ENCODE measurements at regions not wholly inside any gene's neighbourhood (a gene's known extent, or its start where the extent isn't known, plus 50 kb on each side); places are given as distances from the start of the nearest gene placed in this dataset.

- Histone ChIP-seq H2AK5ac (ENCODE audit: low read depth, low read length) (no peak overlapping the region), H3K79me1 (ENCODE audit: low read depth in 1 of 2, low read length in 2 of 2) (no peaks in the 10 kb centered on the region), H2AK9ac (replicated peaks; ENCODE audit: low read depth, low read length, poor library complexity) (no peak overlapping the region), H2BK15ac (ENCODE audit: low read depth, low read length) (no peak overlapping the region), H4K20me1 (ENCODE audit: insufficient read depth, low read length) (no peaks in the 10 kb centered on the region), H3K14ac (replicated peaks; ENCODE audit: low read depth, low read length) (no peak overlapping the region), H2BK20ac (ENCODE audit: low read depth, low read length) (no peak overlapping the region), H2BK120ac (ENCODE audit: low read depth, low read length) (no peak overlapping the region), H3K56ac (ENCODE audit: extremely low read depth, insufficient read depth, low read length) (no peak overlapping the region), H3K18ac (ENCODE audit: low read depth, low read length) (no peak overlapping the region), H3K9me3 (ENCODE audit: control insufficient read depth, insufficient read depth, low read length) (peaks cover 6% of the 10 kb centered on the region), H3K4ac (ENCODE audit: low read depth, low read length) (no peak overlapping the region), H3K23ac (ENCODE audit: low read depth, low read length) (no peak overlapping the region), H3K9ac (ENCODE audit: low read depth, low read length) (no peak overlapping the region), H3K9me1 (ENCODE audit: insufficient read depth, low read length) (no peaks in the 10 kb centered on the region), H4K8ac (ENCODE audit: low read depth in 2 of 2, low read length in 2 of 2) (no peak overlapping the region), H3K4me3 (ENCODE audit: insufficient read depth, low read depth, low read length) (no peak overlapping the region), H3K4me2 (ENCODE audit: low read depth, low read length) (no peak overlapping the region), H3K36me3 (ENCODE audit: control insufficient read depth, insufficient read depth, low read length) (no peaks in the 10 kb centered on the region), H3K27me3 (ENCODE audit: control insufficient read depth, insufficient read depth, low read length) (no peaks in the 10 kb centered on the region), H4K5ac (ENCODE audit: low read depth, low read length) (no peak overlapping the region), H2AFZ (replicated peaks; ENCODE audit: low read length, poor library complexity) (no peak overlapping the region), H4K91ac (ENCODE audit: insufficient read depth, low read depth, low read length) (no peak overlapping the region), H3K27ac (ENCODE audit: insufficient read depth, low read length) (no peak overlapping the region), H3K4me1 (ENCODE audit: control insufficient read depth, insufficient read depth, low read length) (no peaks in the 10 kb centered on the region), H2BK5ac (ENCODE audit: low read depth, low read length, poor library complexity, severe bottlenecking) (no peak overlapping the region)
- BruUV-seq (replicated peaks), result no TSS peak
- intact Hi-C loops (cut with micrococcal nuclease) (no loop called here), in situ Hi-C loops (cut with MboI; ENCODE audit: low sequenced_read_pairs) (no loop called here), dilution Hi-C loops (cut with HindIII; ENCODE audit: low sequenced_read_pairs, unreplicated experiment) (no loop called here)
- CTCF ChIA-PET, result no interaction called here
- TF ChIP-seq MXI1 (IDR thresholded peaks at IDR 0.05; ENCODE audit: borderline replicate concordance, low read depth, low read length), result no peak
- no peak for TF ChIP-seq NFE2L2 (IDR thresholded peaks at IDR 0.05; ENCODE audit: low read depth, low read length)
- no peak for TF ChIP-seq SMC3 (IDR thresholded peaks at IDR 0.05; ENCODE audit: low read depth, low read length)
- no peak for TF ChIP-seq USF2 (IDR thresholded peaks at IDR 0.05; ENCODE audit: low read depth, low read length)
- no peak for TF ChIP-seq BHLHE40 (IDR thresholded peaks at IDR 0.05; ENCODE audit: low read depth, low read length)
- no peak for TF ChIP-seq ELK1 (IDR thresholded peaks at IDR 0.05; ENCODE audit: borderline replicate concordance, low read depth, low read length)
- TF ChIP-seq RAD21 (IDR thresholded peaks at IDR 0.05; ENCODE audit: low read length), result no peak
- TF ChIP-seq, protein P1, sequence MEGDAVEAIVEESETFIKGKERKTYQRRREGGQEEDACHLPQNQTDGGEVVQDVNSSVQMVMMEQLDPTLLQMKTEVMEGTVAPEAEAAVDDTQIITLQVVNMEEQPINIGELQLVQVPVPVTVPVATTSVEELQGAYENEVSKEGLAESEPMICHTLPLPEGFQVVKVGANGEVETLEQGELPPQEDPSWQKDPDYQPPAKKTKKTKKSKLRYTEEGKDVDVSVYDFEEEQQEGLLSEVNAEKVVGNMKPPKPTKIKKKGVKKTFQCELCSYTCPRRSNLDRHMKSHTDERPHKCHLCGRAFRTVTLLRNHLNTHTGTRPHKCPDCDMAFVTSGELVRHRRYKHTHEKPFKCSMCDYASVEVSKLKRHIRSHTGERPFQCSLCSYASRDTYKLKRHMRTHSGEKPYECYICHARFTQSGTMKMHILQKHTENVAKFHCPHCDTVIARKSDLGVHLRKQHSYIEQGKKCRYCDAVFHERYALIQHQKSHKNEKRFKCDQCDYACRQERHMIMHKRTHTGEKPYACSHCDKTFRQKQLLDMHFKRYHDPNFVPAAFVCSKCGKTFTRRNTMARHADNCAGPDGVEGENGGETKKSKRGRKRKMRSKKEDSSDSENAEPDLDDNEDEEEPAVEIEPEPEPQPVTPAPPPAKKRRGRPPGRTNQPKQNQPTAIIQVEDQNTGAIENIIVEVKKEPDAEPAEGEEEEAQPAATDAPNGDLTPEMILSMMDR (conservative IDR thresholded peaks at IDR 0.05; ENCODE audit: low read depth, low read length), result no peak
- TF ChIP-seq CHD1 (IDR thresholded peaks at IDR 0.05; ENCODE audit: low read depth, low read length), result no peak
- no peak for TF ChIP-seq RCOR1 (IDR thresholded peaks at IDR 0.05; ENCODE audit: insufficient replicate concordance, low read length)
- TF ChIP-seq RFX5 (IDR thresholded peaks at IDR 0.05; ENCODE audit: low read depth, low read length), result no peak
- TF ChIP-seq MAZ (IDR thresholded peaks at IDR 0.05; ENCODE audit: borderline replicate concordance, low read depth, low read length), result no peak
- no peak for TF ChIP-seq POLR2A (IDR thresholded peaks at IDR 0.05; ENCODE audit: low read depth, low read length)
- TF ChIP-seq FOS (IDR thresholded peaks at IDR 0.05; ENCODE audit: low read depth, low read length), result no peak
- TF ChIP-seq CEBPB (IDR thresholded peaks at IDR 0.05; ENCODE audit: low read depth, low read length), result no peak
- no peak for TF ChIP-seq MAFK (IDR thresholded peaks at IDR 0.05; ENCODE audit: low read depth, low read length)
- WGBS, 2 experiments (ENCODE audit: extremely low coverage in 2 of 2, insufficient read length in 1 of 2), result no CpG with 5 or more reads among the region's 2 CpGs
- ATAC-seq (ENCODE audit: low read depth), result no peak
- no peak for DNase-seq
- POLR2A ChIA-PET (ENCODE audit: unreplicated experiment), result no interaction called here
These were observed 453.0 kb upstream of the CDH20 start for GRCh38 chr18:60880184-60880583.

Measured in IMR-90 (cell line).